Brain microvascular endothelial cell (primary cell): ENCODE measurements at regions not wholly inside any gene's neighbourhood (a gene's known extent, or its start where the extent isn't known, plus 50 kb on each side); places are given as distances from the start of the nearest gene placed in this dataset.

Experiments used
- DNase-seq: peaks from one replicate; pipeline ENCODE4 v3.0.0-alpha.2; 2020
- H3K27ac ChIP-seq: fragments of 250-450 bp; sonication (Bioruptor Pico); 2 replicates; pipeline ENCODE4 v1.5.1; 2020; ENCODE audit warnings: mild to moderate bottlenecking, moderate library complexity
- H3K27me3 ChIP-seq: fragments of 250-450 bp; sonication (Bioruptor Pico); replicated peaks from 2 replicates; pipeline ENCODE4 v1.5.1; 2020; ENCODE audit warnings: mild to moderate bottlenecking
- H3K36me3 ChIP-seq: fragments of 250-450 bp; sonication (Bioruptor Pico); replicated peaks from 2 replicates; pipeline ENCODE4 v1.5.1; 2020; ENCODE audit warnings: mild to moderate bottlenecking
- H3K4me3 ChIP-seq: 2 replicates; pipeline ENCODE4 v1.5.1; 2011; ENCODE audit warnings: low read depth, mild to moderate bottlenecking, control low read depth, low read length, moderate library complexity
- CTCF ChIP-seq: IDR thresholded peaks from 2 replicates; pipeline ENCODE4 v1.5.1; 2011; ENCODE audit warnings: low read depth, mild to moderate bottlenecking, moderate library complexity, low read length, control low read depth, inconsistent platforms; ENCODE audit errors: missing control alignments
- in situ Hi-C: cut with HindIII; loops from 2 replicates; pipeline ENCODE4 v1.10.0; 2017; ENCODE audit warnings: low sequenced_read_pairs, low pct_ligation_motif_present

- in situ Hi-C loops = no loop called here
- no peak overlapping the region for H3K4me3 ChIP-seq
- no peak for TF ChIP-seq CTCF
- H3K36me3 ChIP-seq = no peaks in the 10 kb centered on the region
- no peak overlapping the region for H3K27ac ChIP-seq
- no peak for DNase-seq
- no peaks in the 10 kb centered on the region for H3K27me3 ChIP-seq
Observed at GRCh38 chr9:107789001-107789700, 299.6 kb upstream of the KLF4 start.

GRCh38 chr9:107786561-107786960 lies 297.0 kb upstream of the KLF4 start:
- no peak for DNase-seq
- TF ChIP-seq CTCF = no peak
- Histone ChIP-seq H3K4me3 (no peak overlapping the region), H3K27ac (no peak overlapping the region), H3K36me3 (no peaks in the 10 kb centered on the region), H3K27me3 (no peaks in the 10 kb centered on the region)
- in situ Hi-C loops = no loop called here

GRCh38 chr9:107784235-107784958 lies 294.8 kb upstream of the KLF4 start:
- TF ChIP-seq CTCF = no peak
- DNase-seq = peak; percentile 87
- H3K36me3 ChIP-seq = no peaks in the 10 kb centered on the region
- H3K27me3 ChIP-seq = no peaks in the 10 kb centered on the region
- H3K27ac ChIP-seq = no peak overlapping the region
- in situ Hi-C loops = no loop called here
- H3K4me3 ChIP-seq = no peak overlapping the region

GRCh38 chr9:107782789-107783188 lies 293.2 kb upstream of the KLF4 start:
- Histone ChIP-seq H3K27ac (no peak overlapping the region), H3K4me3 (no peak overlapping the region), H3K27me3 (no peaks in the 10 kb centered on the region), H3K36me3 (no peaks in the 10 kb centered on the region)
- no peak for TF ChIP-seq CTCF
- in situ Hi-C loops = no loop called here
- DNase-seq = no peak

- peak; percentile 71 for DNase-seq
- TF ChIP-seq CTCF = no peak
- no peaks in the 10 kb centered on the region for H3K27me3 ChIP-seq
- no peak overlapping the region for H3K4me3 ChIP-seq
- H3K27ac ChIP-seq = no peak overlapping the region
- in situ Hi-C loops = no loop called here
- H3K36me3 ChIP-seq = no peaks in the 10 kb centered on the region
Observed at GRCh38 chr9:107782381-107782780, 292.8 kb upstream of the KLF4 start.
